HG02885 (cell line): ENCODE measurements at regions not wholly inside any gene's neighbourhood (a gene's known extent, or its start where the extent isn't known, plus 50 kb on each side); places are given as distances from the start of the nearest gene placed in this dataset.
"Not testable (repeated sequence)": the region's sequence is repeated elsewhere in the genome, so short reads cannot be mapped to it uniquely, and the experiment has no call there.

Source experiments
- ATAC-seq: cut with Tn5 transposase; IDR thresholded peaks from one replicate; pipeline ENCODE4 v1.9.1; 2021; ENCODE audit warnings: mild to moderate bottlenecking; ENCODE audit not compliant: unreplicated experiment, poor library complexity

DNA sequence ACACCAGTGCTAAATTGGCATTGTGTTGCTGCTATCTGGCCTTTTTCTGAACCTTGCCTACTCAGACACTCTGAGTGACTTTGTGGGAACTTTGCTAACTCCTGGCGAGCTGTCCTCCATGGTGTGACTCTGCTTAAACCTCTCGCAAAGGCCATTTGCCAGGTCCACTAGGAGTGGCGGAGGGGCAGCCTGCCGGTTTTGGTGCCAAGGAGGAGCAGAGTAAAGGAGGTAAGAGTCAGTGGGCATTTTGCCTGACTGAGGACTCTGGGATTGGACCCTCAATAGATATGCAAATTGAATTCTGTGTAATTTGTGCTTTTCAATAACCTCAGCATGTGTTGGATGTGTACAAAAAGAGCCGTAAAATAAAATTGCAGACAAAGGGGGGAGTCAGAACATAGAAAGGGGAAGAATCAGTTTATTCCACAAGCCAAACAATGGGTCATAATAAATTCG is 386.6 kb upstream of the NFIA start:
- no peak for ATAC-seq

DNA sequence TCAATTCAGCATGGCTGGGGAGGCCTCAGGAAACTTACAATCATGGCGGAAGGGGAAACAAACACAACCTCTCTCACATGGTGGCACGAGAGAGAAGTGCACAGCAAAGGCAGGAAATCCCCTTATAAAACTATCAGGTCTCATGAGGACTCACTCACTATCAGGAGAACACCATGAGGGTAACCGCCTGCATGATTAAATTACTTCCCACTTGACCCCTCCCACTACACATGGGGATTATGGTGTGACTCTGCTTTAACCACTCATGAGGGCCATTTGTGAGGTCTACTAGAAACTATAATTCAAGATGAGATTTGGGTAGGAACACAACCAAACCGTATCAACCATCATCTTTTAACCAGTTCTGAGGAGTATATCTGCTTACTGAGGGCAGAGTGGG is 387.4 kb upstream of the NFIA start:
- no peak for ATAC-seq

DNA sequence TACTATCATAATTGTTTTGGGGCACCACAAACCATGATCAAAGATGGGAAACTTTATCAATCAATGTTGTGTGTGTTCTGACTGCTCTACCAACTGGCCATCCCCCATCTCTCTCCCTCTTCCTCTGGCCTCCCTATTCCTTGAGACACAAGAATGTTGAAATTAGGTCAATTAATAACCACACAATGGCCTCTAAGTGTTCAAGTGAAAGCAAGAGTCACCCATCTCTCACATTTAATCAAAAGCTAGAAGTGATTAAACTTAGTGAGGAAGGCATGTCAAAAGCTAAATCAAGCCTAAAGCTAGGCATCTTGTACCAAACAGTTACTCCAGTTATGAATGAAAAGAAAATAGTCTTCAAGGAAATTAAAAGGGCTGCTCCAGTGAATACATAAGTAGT is 390.3 kb upstream of the NFIA start:
- no peak for ATAC-seq

DNA sequence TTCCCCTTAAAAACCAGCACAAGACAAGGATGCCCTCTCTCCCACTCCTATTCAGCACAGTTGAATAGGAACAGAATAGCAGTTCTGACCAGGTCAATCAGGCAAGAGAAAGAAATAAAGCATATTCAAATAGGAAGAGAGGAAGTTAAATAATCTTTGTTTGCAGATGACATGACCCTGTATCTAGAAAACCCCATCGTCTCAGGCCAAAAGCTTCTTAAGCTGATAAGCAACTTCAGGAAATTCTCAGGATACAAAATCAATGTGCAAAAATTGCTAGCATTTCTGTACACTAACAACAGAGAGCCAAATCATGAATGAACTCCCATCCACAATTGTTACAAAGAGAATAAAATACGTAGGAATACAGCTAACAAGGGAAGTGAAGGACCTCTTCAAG is 394.1 kb upstream of the NFIA start:
- not testable (repeated sequence) for ATAC-seq

DNA sequence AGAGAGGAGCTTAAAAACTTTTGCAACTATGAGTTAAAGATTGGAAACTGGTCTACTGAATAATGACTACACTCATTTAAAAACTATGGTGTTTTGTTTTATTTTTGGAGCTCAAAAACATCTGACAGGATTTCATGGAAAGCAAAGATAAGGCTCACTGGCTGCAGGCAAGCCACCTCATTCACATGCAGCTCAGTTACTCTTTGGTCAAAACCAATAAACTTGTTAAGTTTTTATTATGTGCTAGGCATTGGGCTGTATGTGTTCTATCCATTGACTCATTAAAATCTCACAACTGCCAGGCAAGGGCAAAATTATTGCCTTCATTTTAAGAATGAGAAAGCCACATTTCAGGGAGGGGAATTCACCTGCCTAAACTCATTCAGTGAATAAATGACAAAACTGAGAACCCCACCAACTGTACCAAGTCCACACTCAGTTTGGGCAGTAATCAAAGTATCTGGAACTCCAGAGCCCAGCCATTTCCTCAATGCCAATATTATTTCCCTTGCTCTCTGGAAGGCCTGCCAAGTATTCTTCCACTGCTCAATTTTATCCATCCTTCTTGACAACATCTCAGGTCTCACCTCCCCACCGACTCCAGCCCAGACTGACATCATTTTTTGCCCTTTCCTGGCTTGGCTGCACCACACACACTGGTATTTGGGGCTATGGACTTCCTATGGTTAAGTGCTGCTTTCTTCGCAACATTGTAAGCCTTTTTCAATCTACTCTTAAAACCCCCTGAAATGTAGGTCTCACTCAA is 401.1 kb upstream of the NFIA start:
- no peak for ATAC-seq

DNA sequence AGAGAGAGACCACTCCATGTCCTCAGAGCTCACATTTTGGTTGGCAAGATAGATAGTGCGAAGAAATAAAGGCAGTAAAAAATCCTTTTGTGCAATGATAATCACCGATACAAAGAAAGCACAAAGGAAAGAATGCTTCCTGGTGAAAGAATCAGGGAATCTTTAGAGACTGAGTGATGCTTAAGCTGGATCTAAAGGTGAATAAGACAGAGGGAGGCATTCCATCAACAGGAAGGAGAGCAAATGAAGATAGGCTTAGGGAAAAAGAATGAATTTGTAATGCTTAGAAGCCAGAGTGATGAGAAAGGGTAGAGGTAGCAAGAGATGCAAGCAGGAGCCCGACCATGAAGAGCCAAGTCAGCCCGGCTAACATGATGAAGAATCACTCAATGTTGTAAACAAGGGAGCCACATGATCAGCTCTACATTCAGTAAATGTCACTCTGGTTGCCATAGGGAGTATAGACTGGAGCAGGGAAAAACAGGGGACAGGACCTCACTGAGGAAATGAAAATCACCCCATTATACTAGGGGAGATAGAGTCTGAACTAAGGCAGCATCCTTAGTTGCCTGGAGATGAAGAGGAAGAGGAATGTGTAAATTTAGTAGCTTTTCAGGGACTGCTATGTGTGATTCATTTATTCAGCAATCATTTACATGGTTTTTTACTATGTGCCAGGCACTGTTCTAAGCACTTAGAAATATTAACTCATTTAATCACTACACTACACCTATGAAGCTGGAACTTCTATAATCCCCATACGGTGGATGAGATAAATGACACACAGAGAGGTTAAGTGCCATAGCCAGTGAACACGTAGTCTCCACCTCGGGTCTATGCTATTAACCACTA is 402.6 kb upstream of the NFIA start:
- no peak for ATAC-seq

DNA sequence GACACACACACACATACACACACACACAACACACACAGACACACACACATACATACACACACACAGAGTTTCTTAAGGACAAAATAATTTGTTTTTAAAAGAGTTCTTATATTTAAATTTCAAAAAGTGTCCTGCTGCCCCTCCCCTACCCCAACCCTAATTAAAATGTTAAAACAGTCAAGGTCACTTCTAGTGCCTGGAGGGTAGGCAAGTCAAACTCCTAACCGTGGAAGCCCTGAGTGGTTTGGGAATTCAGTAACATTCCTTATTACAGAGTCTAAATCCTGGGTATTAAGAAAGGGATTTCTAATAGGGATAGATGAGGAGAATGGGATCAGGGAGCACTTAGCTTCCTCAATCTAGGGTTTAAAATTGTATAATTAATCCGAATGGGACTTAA is 403.6 kb upstream of the NFIA start:
- no peak for ATAC-seq

DNA sequence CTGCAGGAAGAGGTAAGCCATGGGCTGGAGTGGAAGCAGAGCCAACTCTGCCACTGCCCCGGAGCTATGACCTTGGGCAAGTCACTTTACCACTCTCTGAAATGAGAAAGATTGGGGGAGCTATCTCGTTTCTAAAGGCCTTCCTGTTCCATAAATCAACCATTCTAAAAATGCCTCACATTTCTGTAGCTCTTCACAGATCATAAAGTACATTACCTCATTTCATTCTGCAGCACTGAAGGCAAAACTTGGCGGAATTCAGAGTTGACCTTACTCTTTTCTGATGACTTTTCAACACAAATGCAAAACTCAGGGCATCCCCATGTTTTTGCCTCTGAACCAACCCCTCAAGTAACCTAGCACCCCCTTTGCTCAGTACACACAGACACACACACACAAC is 404.0 kb upstream of the NFIA start:
- ATAC-seq: no peak

DNA sequence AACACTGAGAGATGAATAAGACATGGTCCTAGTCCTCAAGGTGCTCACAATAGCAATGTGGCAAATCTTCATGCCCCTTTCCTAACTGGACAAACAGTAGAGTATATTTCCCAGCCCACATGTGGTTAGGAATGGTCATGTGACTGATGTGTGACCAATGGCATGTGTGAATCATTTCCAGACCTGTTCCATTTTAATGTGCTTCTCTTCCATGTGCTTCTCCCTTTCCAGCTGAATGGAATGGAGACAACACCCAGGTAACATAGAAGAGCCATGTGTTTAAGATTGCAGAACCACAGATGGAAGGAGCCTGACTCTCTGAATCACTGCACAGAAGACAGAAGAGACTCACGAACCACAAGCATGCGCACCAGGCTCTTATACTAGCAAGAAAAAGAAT is 409.9 kb upstream of the NFIA start:
- no peak for ATAC-seq

DNA sequence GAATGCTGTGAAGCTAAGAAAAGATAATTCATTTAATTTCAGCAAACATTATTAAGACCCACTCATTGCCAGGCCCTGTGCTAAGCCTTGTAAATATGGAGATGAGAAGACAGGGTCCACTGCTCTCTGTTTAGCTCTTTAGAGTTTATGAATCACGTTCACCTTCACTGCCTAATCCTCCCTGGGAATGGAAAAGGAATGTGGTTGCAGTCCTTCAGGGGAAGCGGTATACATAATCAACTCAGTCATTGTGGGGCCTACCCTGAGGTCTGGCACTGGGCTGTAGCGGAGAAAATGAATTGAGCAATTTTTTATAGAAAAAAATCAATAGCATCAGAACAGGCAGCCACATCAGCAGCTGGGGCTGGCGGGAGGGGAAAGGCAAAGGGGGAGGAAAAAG is 412.1 kb upstream of the NFIA start:
- ATAC-seq: no peak

DNA sequence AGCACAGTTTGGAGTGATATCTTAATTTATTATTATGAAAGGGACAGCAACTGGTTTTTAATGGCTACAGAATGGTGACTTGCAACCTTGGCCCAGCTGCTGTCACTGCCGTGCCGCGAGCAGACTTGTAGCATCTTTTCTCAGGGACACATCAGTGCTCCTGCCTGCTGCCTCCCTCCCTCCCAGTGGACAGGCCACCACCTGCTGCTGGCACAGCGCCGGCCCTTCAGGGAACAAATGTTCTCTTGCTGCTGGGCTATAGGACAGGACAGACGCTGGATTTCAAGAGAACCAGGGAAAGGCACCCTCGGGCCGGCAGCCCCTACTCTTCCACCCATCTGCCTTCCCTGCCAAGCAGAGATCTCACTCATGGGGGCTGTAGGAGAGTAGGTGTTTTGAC is 413.8 kb upstream of the NFIA start:
- ATAC-seq: no peak

DNA sequence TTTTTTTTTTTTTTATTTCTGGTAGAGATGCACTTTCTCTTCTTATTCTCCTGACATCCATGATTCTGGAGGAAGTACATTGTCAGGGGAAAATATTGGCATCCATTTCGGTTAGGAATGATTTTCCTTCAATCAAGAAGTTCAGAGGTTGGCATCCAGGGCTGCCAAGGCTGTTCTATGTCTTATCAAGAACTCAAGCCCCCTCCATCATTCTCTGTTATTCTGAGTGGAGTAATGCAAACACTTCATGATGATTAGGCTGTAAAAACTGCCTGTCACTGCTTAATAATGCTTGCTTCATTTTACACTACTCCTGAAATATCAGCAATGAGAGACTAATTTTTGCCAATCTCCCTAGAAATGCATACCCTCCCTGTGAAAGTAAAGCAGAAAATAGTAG is 417.1 kb upstream of the NFIA start:
- no peak for ATAC-seq

DNA sequence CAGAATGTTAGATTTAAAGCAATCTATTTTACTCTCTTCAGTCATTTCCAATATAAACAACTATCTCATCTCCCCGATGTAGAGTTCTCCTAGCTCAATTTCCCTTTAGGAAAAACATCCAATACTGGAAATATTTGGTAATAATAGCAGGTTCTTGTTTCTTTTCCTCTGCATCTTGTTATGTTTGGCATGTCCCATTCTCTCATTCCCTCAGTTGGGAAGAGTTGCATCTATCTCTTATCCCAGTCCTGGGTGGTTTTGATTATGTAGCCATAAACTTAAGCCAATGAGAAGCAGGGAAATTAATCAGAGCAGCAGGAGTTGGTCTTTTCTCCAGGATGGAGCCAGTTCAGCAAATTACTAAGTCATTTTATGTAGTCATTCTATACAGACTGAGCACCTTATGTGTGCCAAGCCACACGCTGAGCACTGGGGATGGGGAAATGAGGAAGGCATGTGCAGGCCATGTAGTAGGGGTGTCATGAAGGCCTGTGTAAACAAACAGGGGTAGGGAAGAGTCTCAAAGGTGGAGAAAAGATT is 418.2 kb upstream of the NFIA start:
- no peak for ATAC-seq

DNA sequence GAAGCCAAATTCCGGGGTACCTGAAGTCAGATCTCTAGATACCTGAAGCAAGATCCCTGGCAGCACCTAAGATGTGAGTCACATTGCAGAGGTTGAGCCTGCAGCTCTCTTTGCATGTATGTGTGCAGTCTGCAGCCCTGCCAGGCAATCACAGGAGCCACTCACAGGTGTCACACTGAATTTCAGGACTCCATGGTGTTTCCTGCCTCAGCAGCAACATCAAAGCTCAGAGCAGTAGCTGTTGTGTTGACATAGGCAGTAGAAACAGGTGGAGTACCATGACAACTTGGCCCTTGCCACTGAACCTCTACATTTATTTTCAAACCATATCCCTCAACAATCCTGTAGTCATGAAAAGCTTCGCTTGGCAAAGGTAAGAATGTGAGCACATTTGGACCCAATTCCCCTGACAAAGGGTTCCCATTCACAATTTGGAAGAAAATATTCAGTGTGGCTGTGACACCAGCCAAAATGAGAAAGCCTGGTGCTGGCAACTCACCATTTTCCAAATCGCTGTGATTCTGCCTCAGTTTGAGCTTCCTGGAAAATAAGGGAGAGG is 419.8 kb upstream of the NFIA start:
- no peak for ATAC-seq

DNA sequence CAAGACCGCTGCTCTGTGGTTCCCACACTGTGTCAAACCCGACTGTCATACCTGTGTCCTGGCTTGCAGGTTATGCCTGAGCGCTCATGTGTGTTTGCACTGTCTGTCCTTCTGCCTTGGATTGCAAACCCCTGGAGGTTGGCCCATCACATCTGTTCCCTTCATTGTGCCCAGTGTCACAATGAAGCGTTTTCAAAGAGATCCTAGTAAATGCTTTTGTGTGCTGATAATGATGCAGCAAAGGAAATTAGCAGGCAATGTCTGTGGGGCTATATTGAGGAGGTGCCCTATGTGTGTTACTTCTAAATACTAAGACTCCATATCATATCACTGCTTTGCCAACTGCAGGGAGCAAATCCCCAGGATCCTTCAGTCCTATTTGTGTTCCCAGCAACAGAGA is 424.4 kb upstream of the NFIA start:
- no peak for ATAC-seq

DNA sequence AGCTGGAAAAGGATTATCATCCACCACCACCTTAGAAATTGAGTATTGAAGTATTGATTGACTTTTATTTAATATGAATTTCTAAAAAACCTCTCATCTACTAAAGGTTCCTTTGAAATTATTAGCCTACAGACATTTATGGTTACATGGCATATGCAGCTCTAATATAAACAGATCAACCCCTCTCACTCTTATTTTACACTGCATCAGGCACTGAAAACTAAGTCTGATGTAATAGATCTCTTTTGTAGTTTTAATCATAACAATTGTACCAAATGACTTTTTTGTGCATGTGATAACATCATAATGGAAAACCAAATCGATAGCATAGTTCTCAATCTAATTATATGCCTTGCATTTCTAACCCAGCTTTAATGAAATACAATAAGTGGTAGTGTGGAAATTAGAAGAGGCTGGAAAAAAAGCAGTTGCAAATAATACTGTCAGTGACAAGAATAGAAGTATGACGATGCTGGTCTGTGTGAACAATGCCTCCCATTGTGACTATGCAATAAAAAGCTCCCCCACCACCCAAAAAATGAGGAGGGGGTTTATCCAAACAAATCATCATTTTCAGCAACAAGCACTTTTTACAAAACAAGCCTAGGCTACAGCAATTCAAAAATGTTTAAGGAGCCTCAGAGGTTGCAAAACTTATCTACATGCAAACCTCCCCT is 426.5 kb upstream of the NFIA start:
- ATAC-seq: no peak

DNA sequence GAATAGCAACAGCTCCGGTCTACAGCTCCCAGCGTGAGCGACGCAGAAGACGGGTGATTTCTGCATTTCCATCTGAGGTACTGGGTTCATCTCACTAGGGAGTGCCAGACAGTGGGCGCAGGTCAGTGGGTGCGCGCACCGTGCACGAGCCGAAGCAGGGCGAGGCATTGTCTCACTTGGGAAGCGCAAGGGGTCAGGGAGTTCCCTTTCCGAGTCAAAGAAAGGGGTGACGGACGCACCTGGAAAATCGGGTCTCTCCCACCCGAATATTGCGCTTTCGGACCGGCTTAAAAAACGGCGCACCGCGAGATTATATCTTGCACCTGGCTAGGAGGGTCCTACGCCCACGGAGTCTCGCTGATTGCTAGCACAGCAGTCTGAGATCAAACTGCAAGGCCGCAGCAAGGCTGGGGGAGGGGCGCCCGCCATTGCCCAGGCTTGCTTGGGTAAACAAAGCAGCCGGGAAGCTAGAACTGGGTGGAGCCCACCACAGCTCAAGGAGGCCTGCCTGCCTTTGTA is 442.3 kb upstream of the NFIA start:
- not testable (repeated sequence) for ATAC-seq

DNA sequence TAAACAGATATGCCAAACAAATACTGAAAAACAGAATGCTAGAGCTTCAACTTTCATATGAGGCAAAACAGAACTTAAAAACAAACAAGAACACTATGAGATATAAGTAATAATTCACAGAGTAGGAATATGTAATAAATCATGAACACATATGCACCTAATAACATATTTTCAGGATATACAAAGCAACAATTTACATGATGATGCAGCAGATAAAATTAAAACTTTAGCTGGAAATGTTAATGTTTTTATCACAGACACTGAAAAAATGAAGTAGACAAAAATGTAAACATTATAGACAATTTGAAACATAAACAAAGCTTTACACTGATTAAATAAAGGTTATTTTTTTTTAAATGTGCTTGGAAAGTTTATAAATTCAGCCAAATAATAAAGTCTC is 443.1 kb upstream of the NFIA start:
- ATAC-seq: no peak

DNA sequence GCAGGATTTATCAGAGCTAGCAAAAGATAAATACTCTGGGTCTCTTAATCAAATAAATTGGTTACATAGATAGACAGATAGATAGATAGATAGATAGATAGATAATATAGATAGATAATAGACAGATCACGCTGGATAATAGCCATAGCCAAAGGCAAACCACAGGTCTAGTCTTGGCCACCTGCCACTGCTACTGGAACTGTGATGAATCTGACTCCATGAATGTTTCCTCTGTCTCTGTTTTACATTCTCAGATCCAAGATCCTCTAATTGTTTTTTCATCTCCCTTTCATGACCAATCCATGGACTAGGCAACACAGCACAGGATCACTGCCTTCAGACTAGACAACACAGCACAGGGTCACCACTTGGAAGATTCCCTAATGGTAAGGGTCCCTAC is 444.7 kb upstream of the NFIA start:
- ATAC-seq: no peak

DNA sequence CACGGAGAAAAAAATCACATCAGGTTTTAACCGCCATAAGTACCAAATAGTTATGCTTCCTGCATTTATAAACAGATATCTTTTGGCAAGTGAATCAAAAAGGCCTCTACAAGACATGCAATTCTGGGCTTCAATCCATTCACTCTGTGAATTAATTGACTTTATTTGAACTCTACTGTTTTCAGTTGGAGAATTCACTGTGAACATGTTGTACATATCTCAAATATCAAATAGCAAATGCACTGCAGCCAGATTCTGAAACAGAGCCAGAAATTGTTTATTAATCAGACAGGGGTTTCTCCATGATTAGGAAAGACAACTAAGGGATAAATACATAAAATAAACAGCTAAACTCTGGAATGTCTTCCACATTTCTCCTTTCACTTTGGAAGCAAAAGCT is 445.4 kb upstream of the NFIA start:
- ATAC-seq: no peak
